Endothelial cell (in vitro differentiated cells): ENCODE measurements at regions not wholly inside any gene's neighbourhood (a gene's known extent, or its start where the extent isn't known, plus 50 kb on each side); places are given as distances from the start of the nearest gene placed in this dataset.

Experiments
- DNase-seq: peaks from one replicate; pipeline ENCODE4 v3.0.0; 2021; ENCODE audit warnings: low spot score
- H3K27ac Mint-ChIP-seq: one replicate; pipeline ENCODE4 v1.8.0; 2021; ENCODE audit warnings: mixed read lengths, inconsistent platforms; ENCODE audit not compliant: unreplicated experiment
- H3K27me3 Mint-ChIP-seq: one replicate; pipeline ENCODE4 v1.8.0; 2021; ENCODE audit warnings: mild to moderate bottlenecking, moderate library complexity, mixed read lengths, inconsistent platforms; ENCODE audit not compliant: unreplicated experiment
- H3K36me3 Mint-ChIP-seq: one replicate; pipeline ENCODE4 v1.8.0; 2021; ENCODE audit warnings: mild to moderate bottlenecking, low read depth, mixed read lengths, inconsistent platforms; ENCODE audit not compliant: unreplicated experiment
- H3K4me1 Mint-ChIP-seq: one replicate; pipeline ENCODE4 v1.8.0; 2021; ENCODE audit warnings: mild to moderate bottlenecking, mixed read lengths, inconsistent platforms; ENCODE audit not compliant: unreplicated experiment
- H3K4me3 Mint-ChIP-seq: one replicate; pipeline ENCODE4 v1.8.0; 2021; ENCODE audit warnings: mild to moderate bottlenecking, mixed read lengths, inconsistent platforms; ENCODE audit not compliant: unreplicated experiment
- H3K9me3 Mint-ChIP-seq: one replicate; pipeline ENCODE4 v1.8.0; 2021; ENCODE audit warnings: mixed read lengths, inconsistent platforms; ENCODE audit not compliant: unreplicated experiment
- CTCF ChIP-seq: fragments of 200-600 bp; sonication (generic); IDR thresholded peaks from one replicate; pipeline ENCODE4 v1.5.0; 2021; ENCODE audit warnings: antibody characterized with exemption; ENCODE audit not compliant: unreplicated experiment

DNA sequence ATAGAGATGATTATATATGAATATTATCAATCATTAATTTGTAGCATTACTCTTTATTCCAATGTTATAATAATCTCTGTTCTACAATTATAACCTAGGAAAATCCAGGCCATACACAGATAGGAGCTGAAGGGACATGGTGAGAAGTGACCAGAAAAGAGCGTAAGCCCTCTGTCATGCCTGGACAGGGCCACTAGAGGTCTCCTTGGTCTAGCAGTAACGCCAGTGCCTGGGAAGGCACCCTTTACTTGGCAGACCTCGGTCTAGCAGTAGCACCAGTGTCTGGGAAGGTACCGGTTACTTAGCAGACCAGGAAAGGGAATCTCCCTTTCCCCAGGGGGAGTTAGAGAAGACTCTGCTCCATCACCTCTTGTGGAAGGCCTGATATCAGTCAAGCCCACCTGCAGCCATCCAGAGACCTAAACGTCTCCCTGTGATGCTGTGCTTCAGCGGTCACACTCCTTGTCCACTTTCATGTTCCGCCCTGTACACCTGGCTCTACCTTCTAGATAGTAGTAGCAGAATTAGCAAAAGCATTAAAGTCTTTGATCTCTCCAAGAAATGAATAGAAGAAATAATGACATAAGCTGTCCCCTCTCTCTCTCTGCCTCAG is 447.5 kb upstream of the FSIP2 start:
- Mint-ChIP-seq H3K9me3 (no peaks in the 10 kb centered on the region), H3K27ac (no peak overlapping the region), H3K4me1 (no peaks in the 10 kb centered on the region), H3K4me3 (no peak overlapping the region), H3K36me3 (no peaks in the 10 kb centered on the region), H3K27me3 (peaks cover 1% of the 10 kb centered on the region)
- DNase-seq, result peak; percentile 67
- TF ChIP-seq CTCF, result peak; percentile 42

GRCh38 chr2:185299867-185300266 is 438.7 kb upstream of the FSIP2 start:
- no peaks in the 10 kb centered on the region for H3K4me1 Mint-ChIP-seq
- no peaks in the 10 kb centered on the region for H3K36me3 Mint-ChIP-seq
- H3K27ac Mint-ChIP-seq, result no peak overlapping the region
- no peak overlapping the region for H3K4me3 Mint-ChIP-seq
- H3K27me3 Mint-ChIP-seq, result peaks cover 1% of the 10 kb centered on the region
- no peaks in the 10 kb centered on the region for H3K9me3 Mint-ChIP-seq
- TF ChIP-seq CTCF, result no peak
- DNase-seq, result no peak

GRCh38 chr2:185306119-185306518 is 432.5 kb upstream of the FSIP2 start:
- DNase-seq, result no peak
- TF ChIP-seq CTCF, result no peak
- no peaks in the 10 kb centered on the region for H3K9me3 Mint-ChIP-seq
- H3K27ac Mint-ChIP-seq, result no peak overlapping the region
- H3K4me3 Mint-ChIP-seq, result no peak overlapping the region
- no peaks in the 10 kb centered on the region for H3K27me3 Mint-ChIP-seq
- H3K4me1 Mint-ChIP-seq, result no peaks in the 10 kb centered on the region
- no peaks in the 10 kb centered on the region for H3K36me3 Mint-ChIP-seq

DNA sequence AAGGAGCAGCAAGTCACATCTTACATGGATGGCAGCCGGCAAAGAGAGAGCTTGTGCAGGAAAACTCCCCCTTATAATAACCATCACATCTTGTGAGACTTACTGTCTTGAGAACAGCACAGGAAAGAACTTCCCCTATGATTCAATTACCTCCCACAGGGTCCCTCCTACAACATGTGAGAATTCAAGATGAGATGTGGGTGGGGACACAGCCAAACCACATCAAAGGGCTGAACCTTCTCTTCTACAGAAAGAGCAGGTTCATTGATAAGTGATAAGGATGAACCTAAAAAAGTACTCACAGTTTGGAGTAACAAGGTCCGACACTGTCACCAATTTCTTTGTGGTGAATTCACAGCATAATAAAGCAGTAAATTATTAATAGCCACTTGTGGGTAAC is 422.2 kb upstream of the FSIP2 start:
- no peaks in the 10 kb centered on the region for H3K27me3 Mint-ChIP-seq
- H3K27ac Mint-ChIP-seq, result no peak overlapping the region
- DNase-seq, result no peak
- H3K9me3 Mint-ChIP-seq, result no peaks in the 10 kb centered on the region
- no peaks in the 10 kb centered on the region for H3K4me1 Mint-ChIP-seq
- no peaks in the 10 kb centered on the region for H3K36me3 Mint-ChIP-seq
- TF ChIP-seq CTCF, result no peak
- no peak overlapping the region for H3K4me3 Mint-ChIP-seq

- Mint-ChIP-seq H3K9me3 (no peaks in the 10 kb centered on the region), H3K27me3 (no peaks in the 10 kb centered on the region), H3K4me1 (no peaks in the 10 kb centered on the region), H3K27ac (no peak overlapping the region), H3K4me3 (no peak overlapping the region), H3K36me3 (no peaks in the 10 kb centered on the region)
- TF ChIP-seq CTCF, result no peak
- DNase-seq, result no peak
Observed at GRCh38 chr2:185318271-185318724, 420.3 kb upstream of the FSIP2 start.
